DND-41 (cell line): ENCODE measurements at regions not wholly inside any gene's neighbourhood (a gene's known extent, or its start where the extent isn't known, plus 50 kb on each side); places are given as distances from the start of the nearest gene placed in this dataset.

ENCODE experiments used
- ATAC-seq: fragments of 200-7000 bp; cut with Tn5 transposase; 3 replicates; pipeline ENCODE4 v1.9.1; 2021; ENCODE audit warnings: low read depth; ENCODE audit not compliant: insufficient read depth
- DNase-seq: peaks from one replicate; pipeline ENCODE4 v3.0.0-alpha.2; 2020
- H2AFZ ChIP-seq: 2 replicates; pipeline ENCODE4 v1.6.0; 2012; ENCODE audit warnings: low read depth, low read length
- H3K27ac ChIP-seq: 2 replicates; pipeline ENCODE4 v1.5.1; 2012; ENCODE audit warnings: low read length, inconsistent platforms
- H3K27me3 ChIP-seq: fragments of 200-600 bp; sonication (generic); 2 replicates; pipeline ENCODE4 v1.6.0; 2012; ENCODE audit warnings: low read length, mild to moderate bottlenecking, inconsistent platforms; ENCODE audit not compliant: insufficient read depth, poor library complexity
- H3K36me3 ChIP-seq: 2 replicates; pipeline ENCODE4 v1.5.1; 2012; ENCODE audit warnings: low read length, inconsistent platforms; ENCODE audit not compliant: insufficient read depth
- H3K4me1 ChIP-seq: 2 replicates; pipeline ENCODE4 v1.5.1; 2012; ENCODE audit warnings: mild to moderate bottlenecking, low read length; ENCODE audit not compliant: insufficient read depth
- H3K4me2 ChIP-seq: 2 replicates; pipeline ENCODE4 v1.6.0; 2012; ENCODE audit warnings: mild to moderate bottlenecking, moderate library complexity, low read length, inconsistent platforms; ENCODE audit not compliant: insufficient read depth
- H3K4me3 ChIP-seq, 2 experiments: fragments of 200-600 bp in 1 of 2; shearing (Covaris generic) in 1 of 2; 2 replicates each; pipeline ENCODE4 v1.5.1; 2012 to 2016; ENCODE audit warnings: inconsistent platforms in 2 of 2, low read length in 2 of 2, mild to moderate bottlenecking in 2 of 2, low read depth in 1 of 2, moderate library complexity in 1 of 2
- H3K79me2 ChIP-seq: 2 replicates; pipeline ENCODE4 v1.6.0; 2012; ENCODE audit warnings: low read length, inconsistent platforms; ENCODE audit not compliant: insufficient read depth
- H3K9ac ChIP-seq: 2 replicates; pipeline ENCODE4 v1.6.0; 2012; ENCODE audit warnings: low read depth, mild to moderate bottlenecking, inconsistent platforms, low read length, moderate library complexity
- H3K9me3 ChIP-seq: 2 replicates; pipeline ENCODE4 v1.5.1; 2012; ENCODE audit warnings: low read length, moderate library complexity, mild to moderate bottlenecking, inconsistent platforms; ENCODE audit not compliant: insufficient read depth, severe bottlenecking
- H4K20me1 ChIP-seq: 2 replicates; pipeline ENCODE4 v1.6.0; 2012; ENCODE audit warnings: low read length; ENCODE audit not compliant: insufficient read depth
- EZH2 ChIP-seq: IDR thresholded peaks from 3 replicates; pipeline ENCODE4 v1.6.1; 2012; ENCODE audit warnings: borderline replicate concordance, low read depth, mild to moderate bottlenecking, moderate library complexity, low read length, inconsistent platforms; ENCODE audit not compliant: severe bottlenecking
- TF ChIP-seq, protein P1 (sequence below): IDR thresholded peaks from 2 replicates; pipeline ENCODE4 v1.5.1; 2012; ENCODE audit warnings: borderline replicate concordance, low read length, moderate library complexity, mild to moderate bottlenecking; ENCODE audit not compliant: poor library complexity, severe bottlenecking; ENCODE audit errors: extremely low read depth

GRCh38 chr6:14966906-14967711 lies 278.8 kb upstream of the JARID2 start:
- H3K9ac ChIP-seq: no peak overlapping the region
- no peaks in the 10 kb centered on the region for H3K27me3 ChIP-seq
- H3K79me2 ChIP-seq: no peaks in the 10 kb centered on the region
- H3K4me3 ChIP-seq: no peak overlapping the region
- no peaks in the 10 kb centered on the region for H3K4me1 ChIP-seq
- no peak for ATAC-seq
- no peaks in the 10 kb centered on the region for H3K36me3 ChIP-seq
- no peak overlapping the region for H3K27ac ChIP-seq
- no peaks in the 10 kb centered on the region for H4K20me1 ChIP-seq
- H3K4me2 ChIP-seq: no peak overlapping the region
- peaks cover 4% of the 10 kb centered on the region for H3K9me3 ChIP-seq
- no peak for DNase-seq
- H2AFZ ChIP-seq: no peak overlapping the region
- TF ChIP-seq EZH2: no peak
- TF ChIP-seq, protein P1, sequence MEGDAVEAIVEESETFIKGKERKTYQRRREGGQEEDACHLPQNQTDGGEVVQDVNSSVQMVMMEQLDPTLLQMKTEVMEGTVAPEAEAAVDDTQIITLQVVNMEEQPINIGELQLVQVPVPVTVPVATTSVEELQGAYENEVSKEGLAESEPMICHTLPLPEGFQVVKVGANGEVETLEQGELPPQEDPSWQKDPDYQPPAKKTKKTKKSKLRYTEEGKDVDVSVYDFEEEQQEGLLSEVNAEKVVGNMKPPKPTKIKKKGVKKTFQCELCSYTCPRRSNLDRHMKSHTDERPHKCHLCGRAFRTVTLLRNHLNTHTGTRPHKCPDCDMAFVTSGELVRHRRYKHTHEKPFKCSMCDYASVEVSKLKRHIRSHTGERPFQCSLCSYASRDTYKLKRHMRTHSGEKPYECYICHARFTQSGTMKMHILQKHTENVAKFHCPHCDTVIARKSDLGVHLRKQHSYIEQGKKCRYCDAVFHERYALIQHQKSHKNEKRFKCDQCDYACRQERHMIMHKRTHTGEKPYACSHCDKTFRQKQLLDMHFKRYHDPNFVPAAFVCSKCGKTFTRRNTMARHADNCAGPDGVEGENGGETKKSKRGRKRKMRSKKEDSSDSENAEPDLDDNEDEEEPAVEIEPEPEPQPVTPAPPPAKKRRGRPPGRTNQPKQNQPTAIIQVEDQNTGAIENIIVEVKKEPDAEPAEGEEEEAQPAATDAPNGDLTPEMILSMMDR: no peak

- no peak overlapping the region for H3K9ac ChIP-seq
- no peaks in the 10 kb centered on the region for H3K4me1 ChIP-seq
- TF ChIP-seq EZH2: no peak
- TF ChIP-seq, protein P1: no peak
- no peak overlapping the region for H3K4me2 ChIP-seq
- no peaks in the 10 kb centered on the region for H3K79me2 ChIP-seq
- ATAC-seq (no peak), DNase-seq (no peak)
- peaks cover 4% of the 10 kb centered on the region for H3K9me3 ChIP-seq
- no peak overlapping the region for H3K27ac ChIP-seq
- no peaks in the 10 kb centered on the region for H4K20me1 ChIP-seq
- H3K36me3 ChIP-seq: no peaks in the 10 kb centered on the region
- H2AFZ ChIP-seq: no peak overlapping the region
- H3K27me3 ChIP-seq: no peaks in the 10 kb centered on the region
- no peak overlapping the region for H3K4me3 ChIP-seq
Measured at GRCh38 chr6:14968056-14968637, 277.7 kb upstream of the JARID2 start.

DNA sequence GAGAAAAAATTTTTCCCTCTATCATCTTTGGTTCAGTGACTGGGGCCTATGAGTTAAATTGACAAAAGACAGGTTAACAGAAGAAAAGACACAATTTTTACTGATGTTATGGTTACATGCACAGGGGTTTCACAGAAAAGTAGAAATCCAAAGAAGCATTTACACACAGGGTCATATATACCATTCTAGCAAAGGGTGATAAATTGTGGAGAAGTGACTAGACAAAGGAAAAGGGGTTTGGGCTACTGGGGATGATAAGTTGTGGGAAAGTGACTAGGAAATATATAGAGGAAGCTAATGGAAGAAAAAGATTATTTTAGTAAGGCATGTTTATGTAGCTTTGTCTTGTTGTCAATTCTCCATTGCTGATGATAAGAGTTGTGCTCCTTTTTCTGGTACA lies 276.7 kb upstream of the JARID2 start:
- H3K79me2 ChIP-seq: no peaks in the 10 kb centered on the region
- H3K9ac ChIP-seq: no peak overlapping the region
- ATAC-seq (no peak), DNase-seq (no peak)
- no peaks in the 10 kb centered on the region for H3K27me3 ChIP-seq
- H3K4me3 ChIP-seq: no peak overlapping the region
- no peak overlapping the region for H2AFZ ChIP-seq
- no peaks in the 10 kb centered on the region for H4K20me1 ChIP-seq
- no peaks in the 10 kb centered on the region for H3K4me1 ChIP-seq
- TF ChIP-seq EZH2: no peak
- TF ChIP-seq, protein P1: no peak
- no peaks in the 10 kb centered on the region for H3K36me3 ChIP-seq
- H3K4me2 ChIP-seq: no peak overlapping the region
- H3K27ac ChIP-seq: no peak overlapping the region
- H3K9me3 ChIP-seq: peaks cover 4% of the 10 kb centered on the region
